Stomach smooth muscle (tissue), 2 donors: ENCODE measurements at regions not wholly inside any gene's neighbourhood (a gene's known extent, or its start where the extent isn't known, plus 50 kb on each side); places are given as distances from the start of the nearest gene placed in this dataset.

ENCODE experiments used
- H3K27ac ChIP-seq: one replicate; pipeline ENCODE4 v1.7.0; 2013; ENCODE audit warnings: mild to moderate bottlenecking, low read length, inconsistent platforms
- H3K27me3 ChIP-seq, 2 donors: one replicate each; pipeline ENCODE4 v1.7.0; 2013; ENCODE audit warnings: low read length in 2 of 2; ENCODE audit not compliant: insufficient read depth in 2 of 2, control insufficient read depth in 1 of 2
- H3K36me3 ChIP-seq, 2 donors: one replicate each; pipeline ENCODE4 v1.7.0; 2013; ENCODE audit warnings: low read length in 2 of 2; ENCODE audit not compliant: control insufficient read depth in 2 of 2, insufficient read depth in 2 of 2
- H3K4me1 ChIP-seq: one replicate; pipeline ENCODE4 v1.7.0; 2013; ENCODE audit warnings: low read length; ENCODE audit not compliant: control insufficient read depth, insufficient read depth
- H3K4me3 ChIP-seq, 2 donors: one replicate each; pipeline ENCODE4 v1.7.0; 2013; ENCODE audit warnings: low read length in 2 of 2
- H3K9ac ChIP-seq, 2 donors: one replicate each; pipeline ENCODE4 v1.7.0; 2013; ENCODE audit warnings: low read length in 2 of 2, mild to moderate bottlenecking in 1 of 2
- H3K9me3 ChIP-seq, 2 donors: one replicate each; pipeline ENCODE4 v1.7.0; 2013; ENCODE audit warnings: low read length in 2 of 2; ENCODE audit not compliant: control insufficient read depth in 2 of 2
- donor health status: healthy.
- donor health status: Pancreatic carcinoma.

DNA sequence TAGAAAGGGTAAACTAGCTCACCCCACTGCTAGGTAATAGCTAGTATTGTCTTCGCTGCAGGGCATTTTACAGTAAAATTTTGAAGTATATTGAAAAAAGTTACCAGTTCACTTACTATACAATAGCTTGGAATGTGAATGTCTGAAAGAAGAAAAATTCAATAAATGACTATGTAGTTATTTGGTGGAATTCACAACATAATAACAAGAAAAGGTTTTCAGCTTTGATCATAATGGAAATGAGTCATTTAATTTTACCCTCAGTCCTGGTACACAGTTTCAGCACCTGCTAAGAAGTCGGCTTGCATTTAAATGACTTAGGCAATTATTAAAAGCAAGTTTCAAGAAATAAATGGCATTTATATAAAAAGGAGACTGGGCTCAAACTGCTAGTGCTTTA lies 90.4 kb downstream of the NUP35 start:
- Histone ChIP-seq H3K27ac (no peak overlapping the region), H3K9ac (no peak overlapping the region), H3K9me3 (no peaks in the 10 kb centered on the region), H3K4me3 (no peak overlapping the region), H3K27me3 (no peaks in the 10 kb centered on the region), H3K4me1 (no peaks in the 10 kb centered on the region), H3K36me3 (no peaks in the 10 kb centered on the region)

DNA sequence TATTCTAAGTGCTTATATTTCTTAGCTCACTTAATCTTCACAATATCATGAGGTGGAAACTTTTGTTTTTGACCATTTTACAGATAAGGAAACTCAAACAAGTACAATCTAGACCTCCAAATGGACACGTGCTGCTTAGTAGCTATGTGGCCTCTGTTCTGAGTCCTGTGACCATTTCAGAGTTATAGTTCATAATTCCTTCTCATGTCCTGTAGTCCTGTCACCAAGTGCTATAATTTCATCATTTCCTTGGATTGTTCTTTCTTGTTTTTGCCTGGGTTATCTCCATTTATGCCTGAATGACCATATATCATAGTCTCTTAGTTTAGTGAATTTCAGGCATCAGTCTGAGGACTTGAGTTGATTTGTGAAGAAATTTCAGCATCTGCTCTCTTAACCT lies 91.7 kb downstream of the NUP35 start:
- H3K9ac ChIP-seq, result no peak overlapping the region
- H3K4me3 ChIP-seq, result no peak overlapping the region
- H3K4me1 ChIP-seq, result no peaks in the 10 kb centered on the region
- no peaks in the 10 kb centered on the region for H3K36me3 ChIP-seq
- H3K27me3 ChIP-seq, result no peaks in the 10 kb centered on the region
- no peak overlapping the region for H3K27ac ChIP-seq
- no peaks in the 10 kb centered on the region for H3K9me3 ChIP-seq

DNA sequence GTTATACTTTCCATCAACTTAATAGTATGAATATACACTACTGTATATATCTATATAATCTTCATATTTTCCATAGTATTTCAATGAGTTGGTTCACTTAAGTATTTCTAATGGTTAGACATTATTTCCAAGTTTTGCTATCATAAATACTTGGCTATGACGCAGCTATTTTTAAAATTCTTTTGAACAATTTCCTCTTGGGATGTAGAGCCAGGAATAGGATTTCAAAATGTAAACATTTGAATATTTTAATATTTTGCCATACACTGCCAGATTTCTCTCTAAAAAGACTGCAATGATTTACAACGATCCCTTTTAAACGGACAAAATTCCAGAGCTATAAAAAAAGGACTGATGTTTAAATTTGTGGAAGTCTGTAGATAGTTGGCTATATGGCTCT lies 95.6 kb downstream of the NUP35 start:
- Histone ChIP-seq H3K27me3 (no peaks in the 10 kb centered on the region), H3K9ac (no peak overlapping the region), H3K27ac (no peak overlapping the region), H3K4me3 (no peak overlapping the region), H3K9me3 (no peaks in the 10 kb centered on the region), H3K4me1 (no peaks in the 10 kb centered on the region), H3K36me3 (no peaks in the 10 kb centered on the region)

DNA sequence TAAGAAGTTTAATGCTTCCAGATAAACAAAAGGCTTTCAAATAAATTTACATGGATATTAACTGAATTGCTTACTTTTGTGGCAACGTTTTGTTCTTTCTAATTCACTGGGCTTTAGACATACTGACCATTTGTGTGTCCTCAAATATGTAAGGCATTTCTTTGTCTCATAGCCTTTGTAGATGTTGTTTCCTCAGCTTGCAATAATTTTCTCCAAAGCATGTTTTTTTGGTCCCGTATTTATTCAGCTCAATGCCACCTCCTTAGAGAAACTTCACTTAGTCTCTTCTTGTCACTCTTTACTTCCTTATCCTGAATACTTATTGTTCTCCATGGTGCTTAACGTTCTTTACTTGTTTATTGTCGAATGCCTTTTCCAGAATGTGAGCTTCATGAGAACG lies 98.5 kb downstream of the NUP35 start:
- Histone ChIP-seq H3K27me3 (no peaks in the 10 kb centered on the region), H3K36me3 (no peaks in the 10 kb centered on the region), H3K4me3 (no peak overlapping the region), H3K4me1 (peaks cover 3% of the 10 kb centered on the region), H3K9ac (no peak overlapping the region), H3K27ac (no peak overlapping the region), H3K9me3 (no peaks in the 10 kb centered on the region)

DNA sequence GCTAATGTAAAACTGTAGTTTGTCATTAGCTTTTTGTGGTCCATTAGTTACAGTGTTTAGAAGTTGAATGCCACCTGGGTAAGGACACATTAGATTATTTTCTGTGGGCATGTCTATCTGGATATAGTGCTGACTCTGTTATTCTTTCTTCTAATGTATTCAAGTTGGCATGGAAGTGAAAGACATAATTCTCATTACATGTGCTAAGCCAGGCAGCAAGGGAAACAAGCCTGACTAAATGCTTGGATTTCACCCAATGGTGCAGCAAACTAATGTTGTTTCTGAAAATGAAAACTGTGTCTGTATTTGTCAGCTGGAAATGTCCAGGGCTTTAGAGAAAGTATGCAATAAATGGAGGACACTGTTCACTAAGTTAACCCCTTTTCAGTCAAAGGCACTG lies 100.7 kb downstream of the NUP35 start:
- H3K4me3 ChIP-seq, result no peak overlapping the region

DNA sequence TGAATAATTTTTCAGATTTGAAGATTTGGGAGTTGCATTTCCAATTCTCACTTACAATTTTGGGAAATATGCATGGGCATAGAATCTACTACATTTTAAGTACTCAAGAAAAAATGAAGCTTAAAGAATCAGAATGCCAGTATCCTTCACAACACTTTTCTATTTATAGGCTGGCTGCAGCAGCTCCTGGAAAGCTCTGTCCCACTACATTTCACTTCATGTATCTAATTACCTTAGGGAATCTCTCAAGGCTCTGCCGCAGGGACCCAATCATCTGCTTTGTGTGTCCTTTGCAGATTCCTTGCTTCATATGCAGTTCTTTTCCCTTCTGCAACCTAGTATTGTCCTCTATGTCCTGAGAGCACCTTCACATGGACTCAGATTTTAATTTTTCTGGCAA lies 102.9 kb downstream of the NUP35 start:
- no peak overlapping the region for H3K9ac ChIP-seq
- peaks cover 3% of the 10 kb centered on the region for H3K4me1 ChIP-seq
- H3K36me3 ChIP-seq, result no peaks in the 10 kb centered on the region
- no peaks in the 10 kb centered on the region for H3K27me3 ChIP-seq
- H3K27ac ChIP-seq, result no peak overlapping the region
- no peaks in the 10 kb centered on the region for H3K9me3 ChIP-seq
- no peak overlapping the region for H3K4me3 ChIP-seq

More for the DNA sequence above, 100.7 kb downstream of the NUP35 start:
- peaks cover 3% of the 10 kb centered on the region for H3K4me1 ChIP-seq
- no peaks in the 10 kb centered on the region for H3K36me3 ChIP-seq
- no peak overlapping the region for H3K27ac ChIP-seq
- no peaks in the 10 kb centered on the region for H3K27me3 ChIP-seq
- H3K9me3 ChIP-seq, result no peaks in the 10 kb centered on the region
- no peak overlapping the region for H3K9ac ChIP-seq

DNA sequence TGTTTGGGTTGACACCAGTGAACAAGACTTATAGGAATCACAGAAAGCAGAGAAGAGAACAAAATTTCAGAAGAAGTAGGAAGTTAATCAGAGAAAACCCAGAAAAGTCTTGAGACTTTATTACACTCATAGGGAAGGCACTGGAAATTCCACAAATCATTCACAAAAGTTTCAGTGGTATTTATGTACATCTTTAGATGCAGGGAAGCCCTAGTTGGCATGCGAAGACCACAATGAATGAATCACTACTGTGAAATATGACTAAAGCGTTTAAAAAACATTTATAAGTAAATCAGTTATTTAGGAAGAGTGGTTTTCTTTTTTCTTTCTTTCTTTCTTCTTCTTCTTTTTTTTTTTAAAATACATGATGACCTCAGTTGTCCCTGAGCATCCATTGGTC lies 105.1 kb downstream of the NUP35 start:
- peaks cover 3% of the 10 kb centered on the region for H3K4me1 ChIP-seq
- H3K36me3 ChIP-seq, result no peaks in the 10 kb centered on the region
- no peak overlapping the region for H3K9ac ChIP-seq

DNA sequence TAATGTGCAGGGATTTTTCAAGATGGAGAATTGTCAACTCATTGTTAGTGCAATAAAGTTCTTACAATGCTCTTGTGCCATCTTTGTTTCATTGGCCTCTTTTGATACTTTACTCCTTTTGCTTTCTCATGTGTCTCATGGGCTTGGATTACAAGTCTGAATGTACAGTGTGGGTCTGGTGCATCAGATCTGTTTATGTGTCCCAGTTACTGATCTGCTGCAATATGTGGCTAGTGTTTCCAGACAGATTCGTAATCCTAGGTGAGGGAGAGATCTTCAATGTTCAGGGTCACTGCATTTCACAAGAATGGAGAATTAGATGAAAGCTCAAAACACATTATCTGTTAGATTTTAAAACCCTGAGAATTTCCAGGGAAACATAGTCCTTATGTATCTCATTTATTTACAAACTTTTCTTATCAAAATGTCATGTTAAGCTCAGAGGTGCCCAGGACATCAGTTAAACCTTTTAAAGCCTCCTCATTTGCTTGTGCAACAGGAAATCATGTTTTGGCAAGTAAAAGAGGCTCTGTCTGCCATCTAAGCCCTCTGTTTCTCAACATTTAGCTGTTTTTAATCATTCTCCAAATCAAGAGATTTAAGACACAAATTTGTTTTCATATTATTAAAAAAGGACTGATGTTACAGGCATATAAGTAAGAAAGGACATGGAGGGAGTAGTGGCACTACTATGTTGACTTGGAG lies 108.1 kb downstream of the NUP35 start:
- H3K9me3 ChIP-seq, result no peaks in the 10 kb centered on the region

More for the DNA sequence above, 105.1 kb downstream of the NUP35 start:
- Histone ChIP-seq H3K27ac (no peak overlapping the region), H3K27me3 (no peaks in the 10 kb centered on the region), H3K9me3 (no peaks in the 10 kb centered on the region), H3K4me3 (no peak overlapping the region)

DNA sequence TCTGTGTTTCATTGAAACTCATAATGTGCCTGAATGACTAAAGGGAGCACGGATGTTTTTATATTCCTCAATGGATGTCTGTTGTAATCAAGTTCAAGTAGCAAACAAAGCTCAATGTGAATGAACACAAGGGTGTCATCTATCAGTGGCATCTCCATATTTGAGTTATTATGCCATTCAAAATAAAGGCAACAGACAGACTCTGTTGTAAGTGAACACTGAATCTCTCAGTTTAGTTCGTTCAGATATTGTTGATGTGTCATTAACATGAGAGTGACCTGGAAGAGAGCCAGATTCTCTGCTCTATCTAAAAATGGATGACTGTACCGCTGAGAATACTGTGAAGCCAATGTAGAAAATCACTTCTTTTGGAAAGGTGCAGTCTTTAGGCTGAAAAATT lies 118.7 kb downstream of the NUP35 start:
- H3K4me3 ChIP-seq, result no peak overlapping the region
- H3K27ac ChIP-seq, result no peak overlapping the region
- H3K4me1 ChIP-seq, result no peaks in the 10 kb centered on the region

More for the DNA sequence above, 108.1 kb downstream of the NUP35 start:
- no peaks in the 10 kb centered on the region for H3K27me3 ChIP-seq
- H3K27ac ChIP-seq, result no peak overlapping the region
- H3K9ac ChIP-seq, result no peak overlapping the region
- no peak overlapping the region for H3K4me3 ChIP-seq
- no peaks in the 10 kb centered on the region for H3K36me3 ChIP-seq
- H3K4me1 ChIP-seq, result peaks cover under 1% of the 10 kb centered on the region

DNA sequence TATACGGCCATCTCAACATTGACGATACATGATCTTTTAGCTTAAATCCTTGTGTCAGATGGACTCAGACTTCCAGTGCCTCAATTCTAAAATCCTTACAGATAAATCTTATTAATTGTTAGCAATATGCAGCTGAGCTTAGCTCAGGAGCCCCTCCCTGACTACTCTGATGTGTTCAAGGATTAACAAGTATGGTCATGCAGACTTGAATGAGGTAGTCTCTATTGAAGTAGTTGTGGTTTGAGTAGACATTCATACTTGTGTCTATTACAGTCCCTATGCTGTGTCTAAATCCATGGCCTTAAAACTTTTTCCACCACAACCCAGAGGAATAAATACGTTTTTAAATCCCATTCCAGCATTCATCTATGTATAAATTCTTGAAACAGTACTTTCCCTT lies 119.5 kb downstream of the NUP35 start:
- Histone ChIP-seq H3K36me3 (no peaks in the 10 kb centered on the region), H3K4me3 (no peak overlapping the region), H3K27me3 (no peaks in the 10 kb centered on the region), H3K27ac (no peak overlapping the region), H3K4me1 (no peaks in the 10 kb centered on the region), H3K9me3 (no peaks in the 10 kb centered on the region), H3K9ac (no peak overlapping the region)

More for the DNA sequence above, 118.7 kb downstream of the NUP35 start:
- Histone ChIP-seq H3K9ac (no peak overlapping the region), H3K27me3 (no peaks in the 10 kb centered on the region), H3K36me3 (no peaks in the 10 kb centered on the region), H3K9me3 (no peaks in the 10 kb centered on the region)

DNA sequence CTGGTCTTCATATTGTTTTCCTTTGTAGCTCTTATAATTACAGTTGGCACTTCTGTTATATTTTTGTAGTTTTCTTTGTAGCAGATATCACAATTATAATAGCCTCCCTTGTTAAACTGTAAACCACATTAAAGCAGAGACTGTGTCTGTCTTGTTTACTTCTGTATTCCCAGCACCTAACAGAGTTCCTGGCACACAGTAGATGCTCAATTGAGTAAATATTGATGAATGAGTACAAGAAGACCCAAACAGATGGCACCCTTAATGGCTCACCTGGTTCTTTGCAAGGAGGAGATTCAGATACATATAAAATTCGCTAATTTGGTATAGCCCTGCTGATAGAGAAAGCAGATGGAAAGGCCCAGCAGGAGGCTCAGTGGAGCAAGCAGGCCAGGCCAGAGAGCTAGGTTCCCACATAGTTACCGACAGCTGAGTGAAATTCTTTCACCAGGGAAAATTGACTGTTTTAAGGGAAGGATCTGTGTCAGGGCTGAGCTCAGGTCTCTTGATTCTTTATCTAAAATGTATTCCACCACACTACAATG lies 120.1 kb downstream of the NUP35 start:
- H3K27me3 ChIP-seq, result no peaks in the 10 kb centered on the region
- H3K9me3 ChIP-seq, result no peaks in the 10 kb centered on the region
- H3K4me1 ChIP-seq, result no peaks in the 10 kb centered on the region
- no peaks in the 10 kb centered on the region for H3K36me3 ChIP-seq
- H3K4me3 ChIP-seq, result no peak overlapping the region
- H3K27ac ChIP-seq, result no peak overlapping the region
- no peak overlapping the region for H3K9ac ChIP-seq
